Fibroblast of skin of scalp (primary cell): ENCODE measurements at regions not wholly inside any gene's neighbourhood (a gene's known extent, or its start where the extent isn't known, plus 50 kb on each side); places are given as distances from the start of the nearest gene placed in this dataset.
"Not testable (repeated sequence)": the region's sequence is repeated elsewhere in the genome, so short reads cannot be mapped to it uniquely, and the experiment has no call there.

Experiments used
- DNase-seq: peaks from one replicate; pipeline ENCODE4 v3.0.0-alpha.2; 2013

DNA sequence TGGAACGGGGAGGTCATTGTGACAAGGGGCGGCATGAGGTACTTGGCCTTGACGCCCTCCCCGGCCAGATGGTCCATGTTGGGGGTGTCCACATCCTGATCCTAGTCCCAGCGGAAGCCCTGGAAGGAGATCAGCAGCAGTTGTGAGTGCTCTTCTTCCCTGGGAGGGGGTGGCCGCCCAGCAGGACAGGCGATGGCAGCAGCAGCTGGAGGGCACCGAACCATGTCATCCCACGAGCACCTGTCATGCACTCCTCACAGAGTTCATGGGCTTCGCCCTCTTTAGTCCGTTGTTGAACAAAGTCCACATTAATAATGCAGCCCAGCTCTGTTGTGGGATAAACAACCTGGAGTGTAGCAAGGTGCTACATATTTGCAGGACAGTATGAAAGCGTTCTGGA, 130.7 kb downstream of the UNC93B1 start:
- not testable (repeated sequence) for DNase-seq

GRCh38 chr11:67871168-67871567, 132.7 kb downstream of the UNC93B1 start:
- DNase-seq: not testable (repeated sequence)

GRCh38 chr11:67862896-67863295, 141.0 kb downstream of the UNC93B1 start:
- DNase-seq: not testable (repeated sequence)

DNA sequence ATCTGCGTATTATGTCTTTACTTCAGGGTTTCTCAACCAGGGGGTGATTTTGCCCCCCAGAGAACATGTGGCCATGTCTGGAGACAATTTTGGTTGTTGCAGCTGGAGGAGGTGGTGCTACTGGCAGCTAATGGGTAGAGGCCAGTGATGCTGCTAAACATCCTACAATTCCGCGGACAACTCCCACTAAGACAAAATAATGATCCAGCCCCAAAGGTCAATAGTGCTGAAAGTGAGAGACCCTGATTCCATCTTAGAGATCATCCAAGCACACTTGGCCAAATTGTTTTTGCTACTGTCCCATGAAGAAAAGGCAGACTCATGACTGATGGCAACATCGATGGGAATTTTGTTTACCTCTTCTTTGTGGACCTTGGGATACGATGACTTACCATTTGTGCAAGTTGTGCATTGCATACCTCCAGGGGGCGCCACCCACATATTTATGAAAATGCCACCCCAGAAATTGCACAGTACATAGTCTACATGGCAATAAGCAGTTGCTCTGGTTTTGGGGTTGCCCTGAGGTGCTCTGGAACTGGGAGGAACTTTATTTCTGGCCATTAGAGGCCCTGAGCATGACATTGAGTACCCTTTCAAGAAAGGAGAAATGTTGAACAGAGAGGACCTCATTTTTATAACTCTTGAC, 144.3 kb downstream of the UNC93B1 start:
- peak; percentile 2 for DNase-seq

- DNase-seq: not testable (repeated sequence)
Observed at GRCh38 chr11:67850747-67851146, 153.2 kb downstream of the UNC93B1 start.

- DNase-seq: not testable (repeated sequence)
Observed at GRCh38 chr11:67849766-67850165, 154.1 kb downstream of the UNC93B1 start.

DNA sequence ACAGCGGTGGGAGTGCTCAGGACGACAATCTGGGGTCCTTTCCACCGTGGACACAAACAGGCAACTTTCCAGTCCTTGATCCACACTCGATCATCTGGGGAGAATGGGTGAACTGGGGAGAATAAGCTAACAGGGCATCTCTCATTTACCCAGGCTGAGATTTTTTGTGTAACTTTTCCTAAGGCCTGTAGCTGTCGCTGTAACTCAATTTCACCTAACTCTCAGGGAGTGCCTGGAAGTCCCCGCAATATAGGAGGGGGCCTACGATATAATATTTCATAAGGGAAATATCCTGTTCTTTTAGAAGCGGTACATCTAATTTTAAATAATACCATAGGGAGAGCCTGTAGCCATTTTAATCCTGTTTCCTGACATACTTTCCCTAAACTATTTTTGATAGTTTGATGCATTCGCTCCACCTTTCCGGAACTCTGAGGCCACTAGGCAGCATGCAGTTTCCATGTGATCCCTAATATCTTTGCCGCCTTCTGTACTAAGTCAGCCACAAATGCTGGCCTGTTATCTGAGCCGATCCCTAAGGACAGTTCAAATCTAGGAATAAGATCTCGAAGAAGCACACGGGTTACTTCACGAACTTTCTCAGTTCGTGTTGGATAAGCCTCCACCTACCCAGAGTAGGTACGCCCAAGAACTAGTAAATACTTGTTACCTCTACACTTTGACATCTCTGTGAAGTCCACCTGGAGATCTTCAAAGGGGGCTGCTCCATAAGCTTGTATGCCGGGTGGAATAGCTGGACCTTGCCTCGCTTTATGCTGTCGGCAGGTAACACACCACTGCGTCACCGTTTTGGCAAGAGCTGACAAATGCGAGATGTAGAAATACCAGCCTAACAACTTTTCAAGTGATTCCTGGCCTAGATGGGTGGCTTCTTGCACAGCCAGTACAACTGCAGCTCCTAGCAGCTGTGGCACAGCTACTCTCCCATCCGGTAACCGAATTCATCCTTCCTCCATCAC, 155.7 kb downstream of the UNC93B1 start:
- DNase-seq: not testable (repeated sequence)

DNA sequence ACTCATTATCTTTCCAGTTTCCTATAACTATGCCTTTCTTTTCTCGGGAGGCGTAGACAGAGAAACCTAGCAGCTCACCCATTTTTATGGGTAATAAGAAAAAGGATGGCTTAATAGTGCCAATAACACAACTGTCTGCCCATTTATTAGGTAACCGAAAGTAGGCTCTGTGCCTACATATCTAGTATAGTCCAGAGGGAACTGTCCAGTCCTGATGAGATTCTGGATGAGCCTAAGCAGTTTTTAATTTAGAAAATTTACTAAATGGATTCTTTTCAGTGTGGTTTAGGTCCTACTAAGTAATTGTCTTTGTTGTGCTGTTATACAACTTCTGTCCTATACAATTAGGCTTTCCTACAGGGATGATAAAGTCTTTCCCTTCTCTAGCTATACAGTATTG, 157.6 kb downstream of the UNC93B1 start:
- DNase-seq: not testable (repeated sequence)

DNA sequence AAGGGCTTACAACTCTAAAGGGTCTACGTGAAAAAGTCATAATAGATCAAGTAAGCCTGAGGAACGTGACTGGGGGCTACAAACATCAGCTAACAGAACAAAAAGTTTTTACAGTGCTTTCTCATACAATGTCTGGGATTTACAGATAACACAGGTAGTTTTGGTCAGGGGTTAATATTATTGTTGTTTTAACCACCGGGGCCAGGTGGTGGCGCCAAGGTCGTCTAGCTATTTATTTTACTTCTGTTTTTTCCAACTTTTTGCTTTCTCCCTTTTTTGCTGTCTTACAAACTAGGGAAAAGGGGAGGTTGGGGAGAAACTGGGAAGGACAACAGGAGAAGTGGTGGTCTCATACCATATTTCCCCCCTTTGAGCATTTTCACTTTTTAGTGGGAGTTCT, 158.6 kb downstream of the UNC93B1 start:
- not testable (repeated sequence) for DNase-seq

DNA sequence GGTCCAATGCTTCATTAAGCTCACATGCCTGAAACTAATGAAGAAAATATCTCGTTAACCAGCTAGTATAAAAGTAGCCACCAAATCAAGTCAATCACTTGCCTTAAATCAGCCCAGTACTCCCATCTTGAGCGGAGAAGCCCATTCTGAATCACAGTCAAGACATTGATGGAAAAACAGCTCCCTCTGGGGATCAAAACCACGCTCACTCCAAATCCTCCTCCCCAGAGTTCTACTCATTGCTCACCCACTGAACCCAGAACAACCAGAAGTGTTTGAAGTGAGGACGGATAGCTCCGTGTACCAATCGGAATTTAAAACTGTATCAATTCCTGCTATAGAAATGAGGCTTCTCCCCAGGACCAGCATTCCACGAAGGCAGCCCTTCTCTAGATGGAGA, 163.3 kb downstream of the UNC93B1 start:
- DNase-seq: not testable (repeated sequence)

- not testable (repeated sequence) for DNase-seq
Observed at GRCh38 chr11:67830152-67830551, 155.7 kb upstream of the ALDH3B2 start.

GRCh38 chr11:67826951-67827296, 152.5 kb upstream of the ALDH3B2 start:
- not testable (repeated sequence) for DNase-seq

DNA sequence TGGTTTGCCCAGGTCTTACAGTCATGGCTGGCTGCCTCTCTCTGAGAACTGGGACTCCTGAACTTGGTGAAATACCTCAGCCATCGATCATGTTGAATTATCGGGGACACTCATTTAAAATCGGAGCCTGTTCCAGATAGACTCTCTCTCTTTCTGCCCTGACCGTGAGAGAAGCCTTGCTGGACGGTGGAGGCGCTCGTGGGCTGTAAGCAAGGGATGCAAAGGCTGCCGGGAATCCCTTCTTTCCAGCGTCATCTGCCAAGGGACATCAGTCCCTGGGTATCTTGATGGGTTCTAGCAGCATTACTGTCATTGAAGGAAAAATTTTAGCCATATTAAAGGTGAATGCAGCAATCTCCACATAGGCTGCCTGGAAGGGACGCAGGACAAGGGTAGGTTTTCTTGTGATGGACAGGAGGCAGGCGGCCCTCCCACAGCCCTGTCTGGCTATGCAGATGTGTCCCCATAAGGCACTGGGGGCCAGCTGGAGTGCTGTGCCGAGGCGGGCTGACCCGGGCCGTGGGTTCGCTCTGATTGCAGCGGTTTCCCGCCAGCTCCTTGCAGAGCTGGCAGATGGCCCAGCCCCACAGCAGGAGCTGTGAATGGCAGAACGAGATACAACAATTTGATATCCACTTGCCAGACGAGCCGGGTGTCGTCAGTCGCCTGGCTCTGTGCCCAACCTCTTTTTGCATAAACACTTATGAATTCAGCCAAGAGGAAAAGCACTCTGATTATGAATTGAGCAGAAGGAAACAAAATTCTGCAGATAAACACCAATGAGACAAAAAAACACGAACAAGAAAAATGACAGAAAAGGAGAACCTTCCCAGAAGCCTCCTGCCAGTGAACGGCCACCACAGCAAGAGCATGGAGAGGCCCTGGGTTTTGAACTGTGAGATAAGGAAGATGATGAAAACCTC, 151.9 kb upstream of the ALDH3B2 start:
- DNase-seq: peak; percentile 34

- DNase-seq: not testable (repeated sequence)
Observed at GRCh38 chr11:67824861-67825260, 150.4 kb upstream of the ALDH3B2 start.

DNA sequence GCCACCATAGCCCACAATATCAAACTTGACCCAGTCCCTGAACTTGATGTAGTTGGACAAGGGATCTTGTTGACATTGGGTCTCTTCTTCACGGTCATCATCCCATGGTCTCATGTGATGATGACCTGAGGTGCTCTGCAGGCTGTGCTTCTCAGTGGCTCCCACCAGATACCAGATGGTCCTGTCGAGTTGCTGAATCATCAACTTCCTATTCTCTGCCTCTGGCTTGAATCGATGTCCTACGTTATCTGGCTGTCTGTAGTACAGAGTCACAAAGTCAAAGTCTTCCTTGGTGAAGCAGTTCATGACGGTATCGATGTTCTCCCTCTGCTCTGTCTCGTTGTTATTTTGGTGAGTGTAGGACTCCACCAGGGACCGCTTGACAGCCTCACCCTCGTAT, 145.7 kb upstream of the ALDH3B2 start:
- DNase-seq: no peak

DNA sequence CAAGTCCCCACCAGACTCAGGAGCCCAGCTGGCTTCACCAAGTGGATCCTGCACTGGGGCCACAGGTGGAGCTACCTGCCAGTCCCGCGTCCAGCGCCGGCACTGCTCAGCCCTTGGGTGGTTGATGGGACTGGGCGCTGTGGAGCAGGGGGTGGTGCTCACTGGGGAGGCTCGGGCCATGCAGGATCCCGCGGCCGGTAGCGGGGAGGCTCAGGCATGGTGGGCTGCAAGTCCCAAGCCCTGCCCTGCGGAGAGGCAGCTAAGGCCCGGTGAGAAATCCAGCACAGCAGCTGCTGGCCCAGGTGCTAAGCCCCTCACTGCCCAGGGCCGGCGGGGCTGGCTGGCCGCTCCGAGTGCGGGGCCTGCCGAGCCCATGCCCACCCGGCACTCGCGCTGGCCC, 143.1 kb upstream of the ALDH3B2 start:
- not testable (repeated sequence) for DNase-seq

- peak; percentile 72 for DNase-seq
Observed at GRCh38 chr11:67809301-67809700, 134.9 kb upstream of the ALDH3B2 start.

- DNase-seq: not testable (repeated sequence)
Observed at GRCh38 chr11:67807896-67808295, 133.5 kb upstream of the ALDH3B2 start.

GRCh38 chr11:67806728-67807235, 132.4 kb upstream of the ALDH3B2 start:
- not testable (repeated sequence) for DNase-seq

GRCh38 chr11:67806183-67806582, 131.8 kb upstream of the ALDH3B2 start:
- peak; percentile 12 for DNase-seq

DNA sequence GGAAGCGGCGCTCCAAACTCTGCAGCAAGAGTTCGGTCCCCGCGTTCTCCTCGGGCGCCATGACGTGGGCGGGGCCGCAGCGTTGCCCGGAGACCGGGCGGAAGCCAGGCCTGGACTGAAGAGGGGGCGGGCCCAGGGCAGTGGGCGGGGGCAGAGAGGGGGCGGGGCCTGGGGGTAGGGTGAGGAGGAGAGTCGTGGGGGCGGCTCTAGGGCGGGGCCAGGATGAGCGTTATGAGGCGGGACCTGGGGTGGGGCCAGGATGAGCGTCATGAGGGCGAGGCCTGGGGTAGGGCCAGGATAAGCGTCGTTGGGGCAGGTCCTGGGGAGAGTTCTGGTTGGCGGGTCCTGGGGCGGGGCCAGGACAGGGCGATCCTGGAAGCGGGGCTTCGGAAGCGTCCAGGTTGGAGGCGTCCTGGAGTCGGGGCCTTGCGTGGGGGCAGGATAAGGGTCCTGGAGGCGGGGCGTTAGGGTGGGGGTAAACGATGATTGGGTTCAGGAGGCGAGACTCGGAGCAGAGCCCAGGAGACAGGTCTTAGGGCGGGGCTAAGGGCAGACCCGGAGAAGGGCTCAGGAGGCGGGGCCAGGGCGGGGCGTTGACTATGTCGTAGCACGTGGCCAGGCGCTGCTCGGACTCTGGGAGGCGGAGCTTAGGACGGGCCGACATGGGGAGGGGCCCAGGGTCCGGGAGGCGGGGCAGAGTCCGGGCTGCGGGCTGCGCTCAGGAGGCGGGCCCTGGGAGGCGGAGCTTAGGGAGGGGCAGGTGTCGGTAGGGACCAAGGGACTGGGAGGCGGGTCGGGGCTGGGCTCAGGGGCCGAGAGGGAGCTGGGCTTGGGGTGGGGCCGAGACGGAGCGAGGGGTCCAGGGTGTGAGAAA, 131.1 kb upstream of the ALDH3B2 start:
- DNase-seq: peak; percentile 99
